HepG2 (cell line): ENCODE measurements at regions not wholly inside any gene's neighbourhood (a gene's known extent, or its start where the extent isn't known, plus 50 kb on each side); places are given as distances from the start of the nearest gene placed in this dataset.

ENCODE experiments used
- CREB1 ChIP-seq, 2 experiments: fragments of 450-650 bp in 1 of 2; IDR thresholded peaks; 2 replicates each; pipeline ENCODE4 v1.6.1; 2016 to 2017; ENCODE audit warnings: control low read depth in 1 of 2, mild to moderate bottlenecking in 1 of 2, missing compliant biosample characterization in 1 of 2, missing genetic modification characterization in 1 of 2
- ELF1 ChIP-seq: sonication (generic); formaldehyde crosslinking; IDR thresholded peaks from 2 replicates; pipeline ENCODE4 v1.4.0; 2020; ENCODE audit warnings: missing genetic modification reagents
- KAT7 ChIP-seq: IDR thresholded peaks from 2 replicates; pipeline ENCODE4 v1.6.1; 2018; ENCODE audit warnings: borderline replicate concordance, missing compliant biosample characterization
- MTA3 ChIP-seq: sonication (generic); formaldehyde crosslinking; IDR thresholded peaks from 2 replicates; pipeline ENCODE4 v1.4.0; 2020; ENCODE audit warnings: missing genetic modification reagents
- NFE2 ChIP-seq: sonication (generic); formaldehyde crosslinking; IDR thresholded peaks from 2 replicates; pipeline ENCODE4 v1.4.0; 2020; ENCODE audit warnings: missing genetic modification reagents
- PBX3 ChIP-seq: sonication (generic); formaldehyde crosslinking; IDR thresholded peaks from 2 replicates; pipeline ENCODE4 v1.8.1; 2023; ENCODE audit warnings: missing genetic modification reagents, inconsistent platforms, borderline replicate concordance
- POLR2A ChIP-seq, 2 experiments: IDR thresholded peaks; 2 replicates each; pipeline ENCODE4 v1.6.1; 2011; ENCODE audit warnings: low read depth in 2 of 2, low read length in 2 of 2, mild to moderate bottlenecking in 1 of 2, moderate library complexity in 1 of 2; ENCODE audit not compliant: insufficient read depth in 1 of 2
- SP2 ChIP-seq: sonication (generic); formaldehyde crosslinking; IDR thresholded peaks from 2 replicates; pipeline ENCODE4 v1.5.1; 2020; ENCODE audit warnings: mild to moderate bottlenecking, missing genetic modification reagents
- ZBTB33 ChIP-seq: sonication (generic); formaldehyde crosslinking; IDR thresholded peaks from 2 replicates; pipeline ENCODE4 v1.4.0; 2020; ENCODE audit warnings: missing genetic modification reagents
- ZNF431 ChIP-seq: sonication (generic); formaldehyde crosslinking; IDR thresholded peaks from 2 replicates; pipeline ENCODE4 v1.9.0; 2022; ENCODE audit warnings: missing genetic modification reagents, low read depth, mild to moderate bottlenecking, borderline replicate concordance

DNA sequence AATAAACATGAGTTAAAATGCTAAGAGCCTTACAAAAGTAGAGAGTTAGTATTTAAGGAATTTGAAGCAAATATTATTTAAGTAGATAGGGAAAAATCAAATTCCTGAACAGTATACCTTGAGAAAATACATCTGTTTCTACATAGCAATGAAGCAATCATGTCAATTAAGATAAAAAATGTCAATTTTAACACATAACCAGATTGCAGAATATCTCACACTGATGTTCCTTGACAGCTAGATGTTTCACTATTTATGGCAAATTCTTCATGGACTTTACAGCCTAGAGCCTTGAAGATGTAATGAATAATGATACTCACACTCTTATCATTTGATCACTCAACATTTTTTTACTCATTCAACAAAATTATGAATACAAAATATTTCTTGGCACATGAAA lies 708.2 kb upstream of the PTPRD start:
- TF ChIP-seq SP2 (no peak), ELF1 (no peak), ZNF431 (CRISPR knock-in tag) (no peak), POLR2A (IDR thresholded peaks at IDR 0.05; ENCODE audit: insufficient read depth in 1 of 2, low read depth in 2 of 2, low read length in 2 of 2) (no peak), ZBTB33 (no peak), KAT7 (CRISPR knock-in tag) (no peak), CREB1 (IDR thresholded peaks at IDR 0.05) (no peak), CREB1 (CRISPR knock-in tag; IDR thresholded peaks at IDR 0.05) (no peak), PBX3 (CRISPR knock-in tag) (no peak), NFE2 (no peak), MTA3 (CRISPR knock-in tag) (no peak)
